Karpas-422 (cell line): ENCODE measurements at regions not wholly inside any gene's neighbourhood (a gene's known extent, or its start where the extent isn't known, plus 50 kb on each side); places are given as distances from the start of the nearest gene placed in this dataset.
"Not testable (repeated sequence)": the region's sequence is repeated elsewhere in the genome, so short reads cannot be mapped to it uniquely, and the experiment has no call there.

Experiments
- DNase-seq: peaks from one replicate; pipeline ENCODE4 v3.0.0-alpha.2; 2015
- H2AFZ ChIP-seq: fragments of 200-600 bp; sonication (generic); 2 replicates; pipeline ENCODE4 v1.6.1; 2014; ENCODE audit warnings: antibody characterized with exemption, low read length, mixed read lengths
- H3K27ac ChIP-seq: fragments of 200-600 bp; sonication (generic); 2 replicates; pipeline ENCODE4 v1.5.1; 2014; ENCODE audit warnings: mild to moderate bottlenecking, low read length, moderate library complexity
- H3K27me3 ChIP-seq: fragments of 200-600 bp; sonication (generic); 2 replicates; pipeline ENCODE4 v1.6.1; 2014; ENCODE audit warnings: low read length, mixed read lengths
- H3K36me3 ChIP-seq: fragments of 200-600 bp; sonication (generic); 2 replicates; pipeline ENCODE4 v1.6.1; 2014; ENCODE audit warnings: low read length, mixed read lengths; ENCODE audit not compliant: insufficient read depth
- H3K4me1 ChIP-seq: fragments of 200-600 bp; sonication (generic); 2 replicates; pipeline ENCODE4 v1.6.1; 2014; ENCODE audit warnings: mild to moderate bottlenecking, low read length, mixed read lengths
- H3K4me2 ChIP-seq: fragments of 200-600 bp; sonication (generic); 2 replicates; pipeline ENCODE4 v1.6.1; 2014; ENCODE audit warnings: low read length, low read depth, mild to moderate bottlenecking; ENCODE audit not compliant: poor library complexity, severe bottlenecking
- H3K4me3 ChIP-seq: fragments of 200-600 bp; sonication (generic); 2 replicates; pipeline ENCODE4 v1.5.1; 2014; ENCODE audit warnings: mild to moderate bottlenecking, antibody characterized with exemption, low read length, mixed read lengths
- H3K79me2 ChIP-seq: fragments of 200-600 bp; sonication (generic); 2 replicates; pipeline ENCODE4 v1.6.1; 2014; ENCODE audit warnings: mild to moderate bottlenecking, low read length, mixed read lengths
- H3K9ac ChIP-seq: fragments of 200-600 bp; sonication (generic); 2 replicates; pipeline ENCODE4 v1.6.0; 2014; ENCODE audit warnings: low read length
- H3K9me2 ChIP-seq: fragments of 200-600 bp; sonication (generic), shearing (Covaris generic); replicated peaks from 2 replicates; pipeline ENCODE4 v1.6.0; 2014; ENCODE audit warnings: mild to moderate bottlenecking, low read length, moderate library complexity; ENCODE audit not compliant: insufficient read depth
- H3K9me3 ChIP-seq: fragments of 300-700, 200-600 bp; sonication (generic); 2 replicates; pipeline ENCODE4 v1.6.1; 2014; ENCODE audit warnings: low read length, mixed read lengths
- H4K20me1 ChIP-seq: fragments of 200-600 bp; sonication (generic); 2 replicates; pipeline ENCODE4 v1.6.1; 2014; ENCODE audit warnings: mild to moderate bottlenecking, antibody characterized with exemption, low read length, low read depth; ENCODE audit not compliant: insufficient read depth

DNA sequence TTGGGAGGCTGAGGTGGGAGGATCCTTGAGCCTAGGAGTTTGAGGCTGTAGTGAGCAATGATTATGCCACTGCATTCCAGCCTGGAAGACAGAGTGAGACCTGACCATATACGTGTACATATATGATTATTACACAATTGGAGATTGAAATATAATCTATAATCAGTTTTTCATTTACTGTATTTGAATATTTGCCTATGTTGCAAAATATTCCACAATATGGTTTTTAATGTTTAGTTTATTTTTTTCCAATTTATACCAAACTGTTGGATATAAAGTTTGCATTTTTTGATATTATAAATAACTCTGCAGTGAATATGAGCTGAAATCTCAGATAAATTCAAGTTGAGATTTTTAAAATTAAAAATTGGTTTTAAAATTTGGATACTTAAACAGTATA is 79.6 kb upstream of the SIRPG start:
- H4K20me1 ChIP-seq: no peaks in the 10 kb centered on the region
- no peaks in the 10 kb centered on the region for H3K27me3 ChIP-seq
- no peaks in the 10 kb centered on the region for H3K9me3 ChIP-seq
- H3K9ac ChIP-seq: no peak overlapping the region
- H3K36me3 ChIP-seq: no peaks in the 10 kb centered on the region
- H3K9me2 ChIP-seq: no peaks in the 10 kb centered on the region
- no peaks in the 10 kb centered on the region for H3K79me2 ChIP-seq
- H3K4me3 ChIP-seq: no peak overlapping the region
- no peak overlapping the region for H2AFZ ChIP-seq
- no peak overlapping the region for H3K27ac ChIP-seq
- H3K4me1 ChIP-seq: no peaks in the 10 kb centered on the region
- DNase-seq: no peak
- H3K4me2 ChIP-seq: no peak overlapping the region

DNA sequence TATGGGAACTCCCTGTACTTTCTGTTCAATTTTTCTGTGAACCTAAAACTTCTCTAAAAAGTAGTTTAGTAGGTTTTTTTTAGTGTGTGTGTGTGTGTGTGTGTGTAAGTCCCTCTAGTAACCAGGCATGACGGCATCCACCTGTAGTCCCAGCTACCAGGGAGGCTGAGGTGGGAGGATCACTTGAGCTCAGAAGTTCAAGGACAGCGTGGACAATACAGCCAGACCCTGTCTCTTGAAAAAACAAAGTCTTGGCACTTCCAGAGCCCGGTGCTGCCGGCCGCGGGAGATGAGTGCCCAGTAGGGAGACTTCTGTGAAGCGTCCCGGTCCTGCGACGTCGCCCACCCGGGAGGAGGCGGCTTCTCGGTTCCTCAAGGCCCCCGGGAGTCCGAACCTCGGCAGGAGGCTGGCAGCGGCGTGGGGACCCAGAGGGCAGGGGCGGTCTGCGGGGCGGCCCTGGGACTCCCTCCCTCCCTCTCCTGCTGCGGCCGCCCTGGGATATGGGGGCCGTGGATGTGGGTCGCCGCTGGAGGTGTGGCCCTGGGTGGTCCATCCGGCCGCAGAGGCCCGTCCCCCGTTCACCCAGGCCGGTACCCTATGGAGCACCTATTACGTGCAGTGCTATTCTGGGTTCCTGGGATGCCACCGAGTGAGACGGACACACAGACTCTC is 78.0 kb upstream of the SIRPG start:
- no peaks in the 10 kb centered on the region for H3K9me2 ChIP-seq
- H3K27me3 ChIP-seq: no peaks in the 10 kb centered on the region
- no peak overlapping the region for H3K4me2 ChIP-seq
- no peak overlapping the region for H3K27ac ChIP-seq
- H2AFZ ChIP-seq: no peak overlapping the region
- no peaks in the 10 kb centered on the region for H4K20me1 ChIP-seq
- H3K9me3 ChIP-seq: no peaks in the 10 kb centered on the region
- no peak overlapping the region for H3K4me3 ChIP-seq
- no peak for DNase-seq
- H3K9ac ChIP-seq: no peak overlapping the region
- no peaks in the 10 kb centered on the region for H3K36me3 ChIP-seq
- H3K79me2 ChIP-seq: no peaks in the 10 kb centered on the region
- no peaks in the 10 kb centered on the region for H3K4me1 ChIP-seq

DNA sequence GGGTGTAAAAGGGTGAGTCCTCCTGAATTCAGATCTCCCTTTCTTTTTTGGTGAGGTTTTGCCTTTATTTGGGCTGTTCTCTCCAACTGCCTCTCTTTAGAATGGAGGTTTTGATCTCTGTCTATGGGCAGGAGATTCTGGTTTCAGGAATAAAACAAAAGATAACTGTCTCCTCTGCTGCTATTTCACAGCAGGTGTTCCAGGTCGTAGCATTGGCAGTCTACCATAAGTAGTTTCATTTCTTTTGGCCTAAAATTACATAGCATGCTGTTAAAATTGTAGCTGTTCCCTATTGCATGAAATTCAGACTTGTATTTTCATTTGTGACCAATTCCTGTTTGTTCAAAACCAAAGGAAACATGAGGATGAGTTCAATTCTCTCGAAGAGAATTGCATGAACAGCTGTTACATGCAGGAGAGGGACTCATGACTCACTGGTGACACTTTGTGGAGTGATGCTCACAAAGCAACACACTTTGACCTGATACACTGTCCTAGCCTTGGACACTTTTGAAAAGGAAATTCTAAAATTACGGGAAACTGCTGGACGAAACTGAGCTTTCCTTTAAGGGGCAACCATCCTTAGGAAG is 76.8 kb upstream of the SIRPG start:
- Histone ChIP-seq H4K20me1 (no peaks in the 10 kb centered on the region), H3K27me3 (no peaks in the 10 kb centered on the region), H3K9me2 (no peaks in the 10 kb centered on the region), H3K27ac (no peak overlapping the region), H3K4me3 (no peak overlapping the region), H3K9me3 (no peaks in the 10 kb centered on the region), H3K36me3 (no peaks in the 10 kb centered on the region), H3K4me1 (no peaks in the 10 kb centered on the region), H3K79me2 (no peaks in the 10 kb centered on the region), H3K4me2 (no peak overlapping the region), H3K9ac (no peak overlapping the region), H2AFZ (no peak overlapping the region)
- no peak for DNase-seq

DNA sequence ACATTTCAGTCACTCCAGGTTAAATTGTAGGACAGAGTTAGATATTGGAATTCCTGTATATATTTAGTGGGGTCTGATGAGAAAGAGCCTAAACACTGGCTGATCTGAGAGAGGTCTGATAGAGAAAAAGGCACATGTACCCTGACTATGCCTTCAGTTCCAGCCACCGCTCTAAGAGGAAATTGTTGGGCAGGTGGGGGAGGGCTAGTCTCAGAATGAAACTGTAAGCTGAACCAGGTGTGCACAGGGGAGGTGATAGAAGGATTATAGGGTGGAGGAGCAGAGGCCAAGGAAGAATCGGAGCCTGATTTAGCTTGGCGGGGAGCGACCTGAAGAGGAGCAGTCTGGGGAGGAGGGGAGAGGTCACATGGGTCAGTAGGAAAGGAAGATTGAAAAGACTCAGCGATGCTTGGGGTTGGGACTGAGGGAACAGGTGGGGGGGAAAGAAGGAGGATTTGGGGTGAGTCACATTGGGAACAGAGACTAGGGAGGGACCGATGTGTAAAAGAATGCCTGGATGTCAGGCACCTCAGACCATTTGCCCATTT is 74.3 kb upstream of the SIRPG start:
- not testable (repeated sequence) for H3K4me1 ChIP-seq, H3K4me3 ChIP-seq, H2AFZ ChIP-seq, H3K9me3 ChIP-seq, H3K4me2 ChIP-seq, H4K20me1 ChIP-seq, H3K27me3 ChIP-seq, H3K36me3 ChIP-seq, H3K79me2 ChIP-seq, H3K9ac ChIP-seq, H3K27ac ChIP-seq, H3K9me2 ChIP-seq, DNase-seq

DNA sequence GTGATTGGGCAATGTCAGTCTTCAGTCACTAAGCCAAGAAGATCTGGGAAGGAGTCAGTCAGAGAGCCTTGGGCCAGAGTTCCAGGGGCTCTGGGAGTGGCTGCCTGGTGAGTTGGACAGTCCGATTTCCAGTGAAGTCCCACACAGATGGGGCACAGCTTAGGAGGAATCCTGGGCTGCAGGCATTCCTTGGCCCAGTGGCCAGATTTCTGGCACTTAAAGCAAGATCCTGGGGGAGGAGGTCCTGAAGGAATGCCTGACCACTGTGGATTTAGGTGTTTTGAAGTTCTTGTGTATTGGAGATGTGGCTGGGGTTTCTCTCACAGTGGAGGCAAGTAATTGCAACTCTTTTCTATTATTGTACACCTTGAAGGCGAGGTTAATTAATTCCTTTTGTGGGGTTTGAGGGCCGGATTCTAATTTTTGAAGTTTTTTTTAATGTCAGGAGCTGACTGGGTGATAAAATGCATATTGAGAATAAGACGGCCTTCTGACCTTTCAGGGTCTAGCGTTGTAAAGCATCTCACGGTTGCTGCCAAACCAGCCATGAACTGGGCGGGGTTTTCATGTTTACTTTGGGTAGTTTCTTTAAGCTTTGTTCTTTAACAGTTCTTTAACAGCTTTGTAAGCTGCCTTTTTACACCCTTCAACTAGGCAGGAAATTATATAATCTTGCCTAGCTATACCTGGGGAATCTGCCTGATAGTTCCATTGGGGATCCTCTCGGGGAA is 73.6 kb upstream of the SIRPG start:
- not testable (repeated sequence) for H2AFZ ChIP-seq, DNase-seq, H3K4me3 ChIP-seq, H3K4me1 ChIP-seq, H3K27ac ChIP-seq, H3K9me3 ChIP-seq, H3K9me2 ChIP-seq, H3K4me2 ChIP-seq, H3K79me2 ChIP-seq, H4K20me1 ChIP-seq, H3K36me3 ChIP-seq, H3K27me3 ChIP-seq, H3K9ac ChIP-seq

DNA sequence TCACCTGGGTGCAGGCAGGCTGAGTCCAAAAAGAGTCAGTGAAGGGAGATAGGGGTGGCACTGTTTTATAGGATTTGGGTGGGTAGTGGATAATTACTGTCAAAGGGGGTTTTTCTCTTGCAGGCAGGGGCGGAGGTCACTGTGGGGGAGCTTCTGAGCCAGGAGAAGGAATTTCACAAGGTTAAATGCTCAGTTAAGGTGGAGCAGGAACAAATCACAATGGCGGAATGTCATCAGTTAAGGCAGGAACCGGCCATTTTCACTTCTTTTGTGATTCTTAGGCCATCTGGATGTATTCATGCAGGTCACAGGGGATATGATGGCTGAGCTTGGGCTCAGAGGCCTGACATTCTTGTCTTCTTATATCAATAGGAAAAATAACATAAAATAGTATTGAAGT is 69.7 kb upstream of the SIRPG start:
- H3K4me3 ChIP-seq, H3K79me2 ChIP-seq, DNase-seq, H3K4me2 ChIP-seq, H3K9ac ChIP-seq, H3K36me3 ChIP-seq, H3K27ac ChIP-seq, H3K4me1 ChIP-seq, H4K20me1 ChIP-seq, H3K27me3 ChIP-seq, H3K9me3 ChIP-seq, H2AFZ ChIP-seq, H3K9me2 ChIP-seq: not testable (repeated sequence)

DNA sequence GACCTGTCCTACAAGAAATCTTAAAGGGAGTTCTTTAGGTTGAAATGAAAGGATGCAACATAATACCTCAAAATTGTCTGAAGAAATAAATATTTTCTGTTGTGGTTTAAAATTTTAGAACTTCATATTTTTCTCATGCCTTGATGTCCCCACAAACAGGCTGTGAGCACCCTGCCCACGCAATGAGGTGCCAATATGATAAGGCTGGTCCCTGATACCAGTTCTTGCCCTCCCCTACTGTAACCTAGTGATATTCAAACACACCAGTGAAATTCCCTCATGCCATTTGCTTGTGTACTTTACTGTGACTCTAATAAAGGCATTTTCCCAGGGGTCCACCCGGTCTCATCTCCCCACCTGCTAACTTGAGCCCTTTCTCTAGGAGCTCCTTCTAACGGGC is 67.3 kb upstream of the SIRPG start:
- Histone ChIP-seq H3K36me3 (no peaks in the 10 kb centered on the region), H3K79me2 (no peaks in the 10 kb centered on the region), H3K4me3 (no peak overlapping the region), H3K4me2 (no peak overlapping the region), H3K9me3 (no peaks in the 10 kb centered on the region), H3K27ac (no peak overlapping the region), H2AFZ (no peak overlapping the region), H3K27me3 (0 out of 2 replicates have a peak, but pooled peaks cover 5% of the 10 kb centered on the region), H3K9ac (no peak overlapping the region), H4K20me1 (no peaks in the 10 kb centered on the region), H3K4me1 (no peaks in the 10 kb centered on the region), H3K9me2 (no peaks in the 10 kb centered on the region)
- no peak for DNase-seq

DNA sequence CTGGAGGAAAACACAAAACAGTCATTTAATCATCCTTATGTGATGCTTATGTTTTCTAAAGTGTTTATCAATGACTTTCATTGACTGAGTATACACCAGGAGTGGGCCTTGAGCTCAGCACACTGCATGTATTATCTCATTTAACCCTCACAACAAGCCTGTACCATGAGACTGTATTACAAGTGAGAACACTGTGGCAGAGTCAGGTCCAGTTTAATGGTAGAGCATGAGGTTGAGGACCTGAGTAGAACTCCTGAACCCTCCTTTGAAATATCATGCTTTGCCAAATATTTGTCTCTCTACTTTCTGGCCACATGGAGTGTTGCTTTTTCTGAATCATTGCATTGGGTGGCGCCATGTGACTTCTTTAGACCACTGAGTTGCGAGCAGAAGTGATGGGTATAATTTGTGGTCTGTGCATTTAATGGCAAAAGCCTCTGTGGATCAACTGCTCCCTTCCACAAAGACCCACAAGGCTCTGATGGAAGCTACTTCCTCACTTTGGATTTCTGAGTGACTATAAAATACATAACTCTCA is 65.0 kb upstream of the SIRPG start:
- Histone ChIP-seq H3K27ac (no peak overlapping the region), H3K4me3 (no peak overlapping the region), H3K27me3 (0 out of 2 replicates have a peak, but pooled peaks cover 5% of the 10 kb centered on the region), H2AFZ (no peak overlapping the region), H3K9me3 (no peaks in the 10 kb centered on the region), H4K20me1 (no peaks in the 10 kb centered on the region), H3K9ac (no peak overlapping the region), H3K4me2 (no peak overlapping the region), H3K79me2 (no peaks in the 10 kb centered on the region), H3K9me2 (no peaks in the 10 kb centered on the region), H3K36me3 (no peaks in the 10 kb centered on the region), H3K4me1 (no peaks in the 10 kb centered on the region)
- no peak for DNase-seq
